HG03432 (cell line): ENCODE measurements at regions not wholly inside any gene's neighbourhood (a gene's known extent, or its start where the extent isn't known, plus 50 kb on each side); places are given as distances from the start of the nearest gene placed in this dataset.
"Not testable (repeated sequence)": the region's sequence is repeated elsewhere in the genome, so short reads cannot be mapped to it uniquely, and the experiment has no call there.

Experiments used
- ATAC-seq: cut with Tn5 transposase; IDR thresholded peaks from one replicate; pipeline ENCODE4 v1.9.1; 2021; ENCODE audit warnings: mild to moderate bottlenecking, moderate library complexity; ENCODE audit not compliant: unreplicated experiment

GRCh38 chr9:86507212-86507630 is 153.0 kb upstream of the TUT7 start:
- no peak for ATAC-seq

- ATAC-seq, result no peak
Observed at GRCh38 chr9:86503942-86504341, 149.7 kb upstream of the TUT7 start.

GRCh38 chr9:86503314-86503713 is 149.1 kb upstream of the TUT7 start:
- no peak for ATAC-seq

- no peak for ATAC-seq
Observed at GRCh38 chr9:86500667-86501435, 146.6 kb upstream of the TUT7 start.

- no peak for ATAC-seq
Observed at GRCh38 chr9:86500031-86500430, 145.8 kb upstream of the TUT7 start.

- ATAC-seq, result no peak
Observed at GRCh38 chr9:86494644-86495111, 140.5 kb upstream of the TUT7 start.

- ATAC-seq, result no peak
Observed at GRCh38 chr9:86491468-86492266, 137.5 kb upstream of the TUT7 start.

GRCh38 chr9:86488794-86489193 is 134.6 kb upstream of the TUT7 start:
- ATAC-seq, result no peak

GRCh38 chr9:86488345-86488744 is 134.1 kb upstream of the TUT7 start:
- ATAC-seq, result no peak

GRCh38 chr9:86487838-86488233 is 133.6 kb upstream of the TUT7 start:
- no peak for ATAC-seq

- ATAC-seq, result no peak
Observed at GRCh38 chr9:86486891-86487837, 133.0 kb upstream of the TUT7 start.

GRCh38 chr9:86485359-86485758 is 131.1 kb upstream of the TUT7 start:
- peak; percentile 59 for ATAC-seq

- no peak for ATAC-seq
Observed at GRCh38 chr9:86483496-86483895, 129.3 kb upstream of the TUT7 start.

- ATAC-seq, result no peak
Observed at GRCh38 chr9:86481466-86481865, 127.3 kb upstream of the TUT7 start.

GRCh38 chr9:86475255-86475654 is 121.0 kb upstream of the TUT7 start:
- ATAC-seq, result not testable (repeated sequence)

GRCh38 chr9:86471171-86471815 is 117.1 kb upstream of the TUT7 start:
- no peak for ATAC-seq

- ATAC-seq, result no peak
Observed at GRCh38 chr9:86470326-86470725, 116.1 kb upstream of the TUT7 start.

GRCh38 chr9:86469476-86470250 is 115.5 kb upstream of the TUT7 start:
- ATAC-seq, result no peak

GRCh38 chr9:86464242-86464641 is 110.0 kb upstream of the TUT7 start:
- no peak for ATAC-seq
